Right atrium auricular region (tissue), 2 donors: ENCODE measurements at regions not wholly inside any gene's neighbourhood (a gene's known extent, or its start where the extent isn't known, plus 50 kb on each side); places are given as distances from the start of the nearest gene placed in this dataset.

Experiments
- DNase-seq: peaks from one replicate; pipeline ENCODE4 v3.0.0-alpha.2; 2019; ENCODE audit warnings: low spot score
- H3K27ac ChIP-seq, 2 donors: fragments of 200-600 bp; sonication (generic); 1 replicate in 1 of 2; 2 replicates in 1 of 2; pipeline ENCODE4 v1.5.1; 2016 to 2019
- H3K27me3 ChIP-seq, 2 donors: fragments of 200-600 bp; sonication (generic); one replicate each; pipeline versions ENCODE4 v1.5.1 to v1.6.0; 2017 to 2019
- H3K36me3 ChIP-seq: fragments of 200-600 bp; sonication (generic); one replicate; pipeline ENCODE4 v1.5.1; 2016
- H3K4me1 ChIP-seq, 2 donors: fragments of 200-600 bp; sonication (generic); one replicate each; pipeline versions ENCODE4 v1.5.1 to v1.6.0; 2017 to 2019
- H3K4me3 ChIP-seq, 2 donors: fragments of 200-600 bp; sonication (generic); 1 replicate in 1 of 2; 2 replicates in 1 of 2; pipeline ENCODE4 v1.5.1; 2017 to 2019; ENCODE audit warnings: mild to moderate bottlenecking in 1 of 2, moderate library complexity in 1 of 2
- H3K9me3 ChIP-seq, 2 donors: fragments of 200-600 bp; sonication (generic); one replicate each; pipeline ENCODE4 v1.5.1; 2019
- CTCF ChIP-seq, 2 donors: fragments of 200-600 bp; sonication (generic); IDR thresholded peaks; one replicate each; pipeline ENCODE4 v1.5.1; 2019; ENCODE audit warnings: antibody characterized with exemption in 2 of 2

DNA sequence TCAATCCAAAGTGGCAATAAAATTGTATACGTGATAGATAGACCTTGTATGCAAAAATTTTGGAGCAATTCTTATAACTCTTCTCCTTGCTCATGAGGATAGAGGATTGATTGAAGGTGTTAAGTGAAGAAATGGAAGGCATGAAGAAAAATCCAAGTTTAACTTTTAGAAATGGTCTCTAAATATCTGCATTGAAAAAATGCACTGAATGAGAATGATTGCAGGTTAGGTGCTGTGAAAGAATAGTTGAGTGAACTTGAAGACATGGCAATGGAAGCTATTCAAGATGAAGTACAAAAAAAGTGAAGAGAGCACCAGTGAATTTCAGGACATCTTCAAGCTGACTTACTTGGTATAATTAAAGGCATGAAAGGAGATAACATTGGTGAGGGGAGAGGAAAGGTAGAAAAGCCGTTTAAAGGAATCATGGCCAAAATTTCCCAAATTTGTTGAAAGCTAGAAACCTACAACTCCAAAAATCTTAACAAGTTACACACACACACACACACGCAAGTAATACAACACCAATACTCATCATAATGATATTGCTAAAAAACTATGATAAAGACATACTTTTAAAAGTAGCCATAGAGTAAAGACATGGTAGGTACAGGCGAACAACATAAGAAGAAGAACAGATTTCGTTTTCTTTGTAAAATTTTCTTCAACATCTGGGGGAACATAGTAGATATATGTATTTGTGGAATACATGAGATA, 96.3 kb downstream of the GGTLC2 start:
- Histone ChIP-seq H3K36me3 (no peaks in the 10 kb centered on the region), H3K27me3 (no peaks in the 10 kb centered on the region), H3K9me3 (no peaks in the 10 kb centered on the region), H3K27ac (no peak overlapping the region), H3K4me3 (no peak overlapping the region), H3K4me1 (no peaks in the 10 kb centered on the region)
- DNase-seq, result no peak
- TF ChIP-seq CTCF (IDR thresholded peaks at IDR 0.05), result no peak

DNA sequence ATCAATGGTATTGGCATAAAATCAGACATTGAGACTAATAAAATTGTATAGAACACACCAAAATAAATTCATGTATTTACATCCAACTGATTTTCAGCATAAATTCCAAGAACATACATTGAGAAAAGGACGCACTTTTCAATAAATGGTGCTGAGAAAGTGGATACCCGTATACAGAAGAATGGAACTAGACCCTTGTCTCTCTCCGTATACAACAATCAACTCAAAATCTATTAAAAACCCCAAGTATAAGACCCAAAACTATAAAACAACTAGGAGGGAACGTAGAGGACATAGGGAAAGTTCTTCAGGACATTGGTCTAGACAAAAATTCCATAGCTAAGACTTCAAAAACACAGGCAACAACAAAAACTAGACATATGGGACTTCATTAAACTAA, 97.4 kb downstream of the GGTLC2 start:
- H3K27me3 ChIP-seq, result no peaks in the 10 kb centered on the region
- no peaks in the 10 kb centered on the region for H3K9me3 ChIP-seq
- TF ChIP-seq CTCF (IDR thresholded peaks at IDR 0.05), result no peak
- no peak overlapping the region for H3K4me3 ChIP-seq
- H3K27ac ChIP-seq, result no peak overlapping the region
- no peaks in the 10 kb centered on the region for H3K4me1 ChIP-seq
- no peak for DNase-seq
- no peaks in the 10 kb centered on the region for H3K36me3 ChIP-seq

DNA sequence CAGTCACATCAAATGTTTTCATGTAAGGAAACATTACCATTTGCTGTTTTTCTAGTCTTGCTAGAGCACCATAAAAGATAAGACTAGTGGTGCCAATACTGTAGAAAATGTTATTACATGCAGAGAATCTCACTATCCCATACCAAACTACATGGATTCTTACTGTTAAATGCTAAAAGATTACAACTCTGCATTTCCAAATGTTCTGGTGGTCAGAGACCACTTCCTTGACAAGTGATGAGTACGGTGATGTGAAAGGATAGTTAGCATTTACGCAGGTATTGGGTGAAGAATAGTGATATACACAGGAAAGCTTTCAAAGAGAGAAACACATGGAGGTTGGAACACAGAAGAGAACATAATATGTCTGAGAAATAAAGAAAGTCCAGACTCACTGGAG, 98.2 kb downstream of the GGTLC2 start:
- H3K9me3 ChIP-seq, result no peaks in the 10 kb centered on the region
- no peak overlapping the region for H3K27ac ChIP-seq
- no peaks in the 10 kb centered on the region for H3K4me1 ChIP-seq
- DNase-seq, result no peak
- H3K27me3 ChIP-seq, result no peaks in the 10 kb centered on the region
- H3K4me3 ChIP-seq, result no peak overlapping the region
- no peak for TF ChIP-seq CTCF (IDR thresholded peaks at IDR 0.05)
- H3K36me3 ChIP-seq, result no peaks in the 10 kb centered on the region

DNA sequence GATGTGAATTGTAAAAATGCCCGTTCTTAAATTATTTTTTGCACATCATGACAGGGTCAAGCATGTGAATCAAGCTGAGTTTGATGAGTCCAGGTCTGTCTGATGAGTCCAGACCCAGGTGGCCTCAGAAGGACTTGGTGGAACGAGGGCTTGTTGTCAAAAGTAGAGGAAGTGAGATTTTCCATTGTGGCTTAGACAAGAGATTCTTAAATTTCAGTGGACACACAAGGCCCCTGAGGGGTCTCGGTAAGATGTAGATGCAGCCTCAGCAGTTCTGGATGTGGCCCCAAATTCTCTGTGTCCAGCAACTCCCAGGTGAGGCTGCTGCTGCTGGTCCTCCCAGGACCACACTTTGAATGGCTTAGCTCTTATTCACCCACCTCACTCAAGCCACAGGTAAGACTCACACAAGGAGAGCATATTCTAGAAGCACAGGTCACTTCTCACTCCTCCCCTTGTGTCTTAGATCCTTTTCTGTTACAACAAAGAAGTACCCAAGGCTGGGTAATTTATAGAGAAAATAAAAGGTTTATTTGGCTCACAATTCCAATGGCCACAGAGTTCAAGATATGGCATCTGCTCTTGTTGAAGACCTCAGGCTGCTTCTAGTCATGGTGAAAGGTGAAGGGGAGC, 98.8 kb downstream of the GGTLC2 start:
- no peak overlapping the region for H3K4me3 ChIP-seq
- TF ChIP-seq CTCF (IDR thresholded peaks at IDR 0.05), result no peak
- H3K27me3 ChIP-seq, result no peaks in the 10 kb centered on the region
- DNase-seq, result no peak
- no peak overlapping the region for H3K27ac ChIP-seq
- H3K4me1 ChIP-seq, result no peaks in the 10 kb centered on the region
- H3K36me3 ChIP-seq, result no peaks in the 10 kb centered on the region
- H3K9me3 ChIP-seq, result no peaks in the 10 kb centered on the region

DNA sequence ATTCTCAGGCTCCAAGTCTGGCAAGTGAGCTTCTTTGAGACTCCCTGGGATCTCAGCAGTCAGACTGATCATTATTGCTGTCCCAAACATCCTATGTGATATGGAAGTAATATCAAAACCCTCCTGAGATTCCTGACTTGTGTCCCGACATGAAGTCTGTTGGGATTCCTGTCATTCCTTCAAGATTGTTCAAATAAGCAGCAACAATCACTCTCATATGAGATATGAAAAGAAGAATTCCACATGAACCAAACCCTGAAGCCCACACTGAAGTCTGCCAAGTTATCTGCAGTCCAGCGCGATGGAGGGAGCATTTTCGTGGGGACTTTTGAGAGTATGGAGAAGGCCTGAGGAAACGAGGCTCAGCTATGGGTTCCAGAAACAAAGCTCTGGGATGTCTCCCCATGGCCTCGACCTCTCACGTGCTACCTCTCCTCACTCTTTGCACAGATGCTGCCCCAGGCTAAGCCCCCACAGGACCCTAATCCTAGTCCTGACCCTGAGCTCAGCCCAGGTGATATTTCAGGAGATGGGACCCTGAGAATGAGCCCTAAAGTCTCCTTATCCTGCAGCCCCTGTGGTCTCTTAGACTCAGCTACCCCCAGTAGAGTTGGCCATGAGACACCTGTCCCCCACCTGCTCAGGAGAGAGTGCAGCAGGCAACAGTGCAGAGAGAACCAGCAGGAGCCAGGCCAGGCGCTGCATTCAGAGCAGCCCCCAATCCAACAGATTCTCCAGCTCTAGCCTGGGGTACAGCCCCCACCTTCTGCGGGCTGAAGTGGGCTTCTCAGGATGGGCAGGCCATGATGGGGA, 100.2 kb downstream of the GGTLC2 start:
- H3K4me1 ChIP-seq, result no peaks in the 10 kb centered on the region
- no peak for TF ChIP-seq CTCF (IDR thresholded peaks at IDR 0.05)
- H3K27ac ChIP-seq, result no peak overlapping the region
- no peak overlapping the region for H3K4me3 ChIP-seq
- no peaks in the 10 kb centered on the region for H3K9me3 ChIP-seq
- no peaks in the 10 kb centered on the region for H3K36me3 ChIP-seq
- H3K27me3 ChIP-seq, result no peaks in the 10 kb centered on the region
- DNase-seq, result no peak
